GM12878 (cell line): ENCODE measurements at regions not wholly inside any gene's neighbourhood (a gene's known extent, or its start where the extent isn't known, plus 50 kb on each side); places are given as distances from the start of the nearest gene placed in this dataset.

ENCODE experiments used
- ATAC-seq: fragments of 200-7000 bp; cut with Tn5 transposase; 3 replicates; pipeline ENCODE4 v1.9.1; 2020; ENCODE audit warnings: mild to moderate bottlenecking, moderate library complexity
- BruUV-seq: library from RNA; stranded (reverse); fragments of 400-500 nt; replicated peaks from 2 replicates; lab custom pipeline; 2021; lab: Mats Ljungman, UMichigan
- CTCF ChIA-PET: fragments of 300-600 bp; sonication (Branson Sonifier 250); formaldehyde crosslinking; extraction: SDS; loops from one replicate; lab custom pipeline; 2021; ENCODE audit warnings: inconsistent platforms; lab: Yijun Ruan, JAX
- POLR2A ChIA-PET: fragments of 350-600 bp; formaldehyde crosslinking; extraction: SDS; loops from one replicate; lab custom pipeline; 2021; ENCODE audit warnings: inconsistent platforms; lab: Charles Lee
- RAD21 ChIA-PET: fragments of 300-600 bp; sonication (Branson Sonifier 250); formaldehyde crosslinking; loops from one replicate; lab custom pipeline; 2023; ENCODE audit warnings: antibody characterized with exemption; ENCODE audit not compliant: unreplicated experiment; lab: Charles Lee
- SMC1A ChIA-PET: fragments of 300-600 bp; sonication (Branson Sonifier 250); formaldehyde crosslinking; loops from one replicate; lab custom pipeline; 2023; ENCODE audit not compliant: unreplicated experiment, uncharacterized antibody; lab: Charles Lee
- DNase-seq: peaks from one replicate; pipeline ENCODE4 v3.0.0-alpha.2; 2011; ENCODE audit warnings: low read depth, low spot score
- FAIRE-seq: peaks from 3 replicates; lab custom pipeline; 2011; peaks lifted over from hg19 to GRCh38; lab: Jason Lieb, UNC
- H2AFZ ChIP-seq: 2 replicates; pipeline ENCODE4 v1.6.0; 2011; ENCODE audit warnings: low read depth, low read length, control low read depth; ENCODE audit not compliant: control insufficient read depth
- H3K27ac ChIP-seq: 2 replicates; pipeline ENCODE4 v1.5.1; 2011; ENCODE audit warnings: control low read depth; ENCODE audit not compliant: control insufficient read depth, insufficient read depth
- H3K27me3 ChIP-seq, 2 experiments: replicated peaks in 1 of 2; 2 replicates each; pipeline versions ENCODE4 v1.6.0 to v1.6.1; 2011; ENCODE audit warnings: low read length in 1 of 2; ENCODE audit not compliant: control insufficient read depth in 2 of 2, insufficient read depth in 2 of 2
- H3K36me3 ChIP-seq, 2 experiments: 2 replicates each; pipeline ENCODE4 v1.5.1; 2011; ENCODE audit warnings: low read length in 1 of 2; ENCODE audit not compliant: control insufficient read depth in 2 of 2, insufficient read depth in 2 of 2
- H3K4me1 ChIP-seq: 2 replicates; pipeline ENCODE4 v1.6.1; 2011; ENCODE audit warnings: mild to moderate bottlenecking, low read length, moderate library complexity, mixed read lengths; ENCODE audit not compliant: control insufficient read depth, insufficient read depth
- H3K4me2 ChIP-seq: 2 replicates; pipeline ENCODE4 v1.6.0; 2011; ENCODE audit warnings: control low read depth; ENCODE audit not compliant: control insufficient read depth, insufficient read depth
- H3K4me3 ChIP-seq: fragments of 200-600 bp; sonication (generic); 2 replicates; pipeline ENCODE4 v1.5.1; 2016
- H3K79me2 ChIP-seq: 2 replicates; pipeline ENCODE4 v1.6.0; 2011; ENCODE audit warnings: low read length; ENCODE audit not compliant: control insufficient read depth, insufficient read depth
- H3K9ac ChIP-seq: 2 replicates; pipeline ENCODE4 v1.8.0; 2011; ENCODE audit warnings: low read length, control low read depth, mixed read lengths; ENCODE audit not compliant: control insufficient read depth, insufficient read depth
- H3K9me3 ChIP-seq: replicated peaks from 3 replicates; pipeline ENCODE4 v1.5.1; 2011; ENCODE audit warnings: mild to moderate bottlenecking, low read length; ENCODE audit not compliant: control insufficient read depth, insufficient read depth
- H4K20me1 ChIP-seq: 2 replicates; pipeline ENCODE4 v1.6.0; 2011; ENCODE audit not compliant: control insufficient read depth, insufficient read depth
- MTA3 ChIP-seq: IDR thresholded peaks from 2 replicates; pipeline ENCODE4 v1.6.1; 2012; ENCODE audit warnings: low read length, inconsistent platforms, borderline replicate concordance
- RFX5 ChIP-seq: IDR thresholded peaks from 2 replicates; pipeline ENCODE4 v1.6.1; 2011; ENCODE audit warnings: low read depth, low read length, improper control_type of control experiment
- SUPT20H ChIP-seq: IDR thresholded peaks from 2 replicates; pipeline ENCODE4 v1.6.1; 2011; ENCODE audit warnings: low read depth, mild to moderate bottlenecking, low read length, moderate library complexity, borderline replicate concordance; ENCODE audit not compliant: control insufficient read depth
- TAF1 ChIP-seq: IDR thresholded peaks from 2 replicates; pipeline ENCODE4 v1.6.1; 2011; ENCODE audit warnings: mild to moderate bottlenecking, low read depth, low read length, borderline replicate concordance
- ZZZ3 ChIP-seq: IDR thresholded peaks from 2 replicates; pipeline ENCODE4 v1.6.1; 2011; ENCODE audit warnings: low read depth; ENCODE audit not compliant: control insufficient read depth, insufficient read length
- WGBS: methylation state at CpG from one replicate; pipeline ENCODE4 v1.1.6; 2016; ENCODE audit warnings: low lambda C conversion rate; ENCODE audit not compliant: insufficient replicate concordance, insufficient coverage; ENCODE audit errors: missing lambda C conversion rate; 5-methylcytosine and 5-hydroxymethylcytosine counted together
- in situ Hi-C: fragments of 300-500 bp; cut with MboI; formaldehyde crosslinking; loops from 9 replicates; pipeline ENCODE4 v1.14.3; 2018; ENCODE audit warnings: mixed read lengths
- intact Hi-C: fragments of 100-400 bp; cut with micrococcal nuclease; formaldehyde crosslinking; loops from one replicate; pipeline ENCODE4 v1.14.2; 2022; ENCODE audit not compliant: unreplicated experiment
- TF ChIP-seq, protein P1 (sequence below): fragments of 450-650 bp; IDR thresholded peaks from 2 replicates; pipeline ENCODE4 v1.6.1; 2017; ENCODE audit warnings: mild to moderate bottlenecking, moderate library complexity

- TF ChIP-seq, protein P1, sequence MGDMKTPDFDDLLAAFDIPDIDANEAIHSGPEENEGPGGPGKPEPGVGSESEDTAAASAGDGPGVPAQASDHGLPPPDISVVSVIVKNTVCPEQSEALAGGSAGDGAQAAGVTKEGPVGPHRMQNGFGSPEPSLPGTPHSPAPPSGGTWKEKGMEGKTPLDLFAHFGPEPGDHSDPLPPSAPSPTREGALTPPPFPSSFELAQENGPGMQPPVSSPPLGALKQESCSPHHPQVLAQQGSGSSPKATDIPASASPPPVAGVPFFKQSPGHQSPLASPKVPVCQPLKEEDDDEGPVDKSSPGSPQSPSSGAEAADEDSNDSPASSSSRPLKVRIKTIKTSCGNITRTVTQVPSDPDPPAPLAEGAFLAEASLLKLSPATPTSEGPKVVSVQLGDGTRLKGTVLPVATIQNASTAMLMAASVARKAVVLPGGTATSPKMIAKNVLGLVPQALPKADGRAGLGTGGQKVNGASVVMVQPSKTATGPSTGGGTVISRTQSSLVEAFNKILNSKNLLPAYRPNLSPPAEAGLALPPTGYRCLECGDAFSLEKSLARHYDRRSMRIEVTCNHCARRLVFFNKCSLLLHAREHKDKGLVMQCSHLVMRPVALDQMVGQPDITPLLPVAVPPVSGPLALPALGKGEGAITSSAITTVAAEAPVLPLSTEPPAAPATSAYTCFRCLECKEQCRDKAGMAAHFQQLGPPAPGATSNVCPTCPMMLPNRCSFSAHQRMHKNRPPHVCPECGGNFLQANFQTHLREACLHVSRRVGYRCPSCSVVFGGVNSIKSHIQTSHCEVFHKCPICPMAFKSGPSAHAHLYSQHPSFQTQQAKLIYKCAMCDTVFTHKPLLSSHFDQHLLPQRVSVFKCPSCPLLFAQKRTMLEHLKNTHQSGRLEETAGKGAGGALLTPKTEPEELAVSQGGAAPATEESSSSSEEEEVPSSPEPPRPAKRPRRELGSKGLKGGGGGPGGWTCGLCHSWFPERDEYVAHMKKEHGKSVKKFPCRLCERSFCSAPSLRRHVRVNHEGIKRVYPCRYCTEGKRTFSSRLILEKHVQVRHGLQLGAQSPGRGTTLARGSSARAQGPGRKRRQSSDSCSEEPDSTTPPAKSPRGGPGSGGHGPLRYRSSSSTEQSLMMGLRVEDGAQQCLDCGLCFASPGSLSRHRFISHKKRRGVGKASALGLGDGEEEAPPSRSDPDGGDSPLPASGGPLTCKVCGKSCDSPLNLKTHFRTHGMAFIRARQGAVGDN: no peak
- no peak for TF ChIP-seq TAF1
Observed at GRCh38 chr2:128399690-128400291, 81.1 kb upstream of the HS6ST1 start (continued).

GRCh38 chr2:128401680-128402079, 83.0 kb upstream of the HS6ST1 start:
- POLR2A ChIA-PET: no interaction called here
- CTCF ChIA-PET: no interaction called here
- Histone ChIP-seq H3K27ac (no peak overlapping the region), H3K9me3 (no peaks in the 10 kb centered on the region), H2AFZ (no peak overlapping the region), H4K20me1 (no peaks in the 10 kb centered on the region)
- TF ChIP-seq MTA3: no peak
- TF ChIP-seq SUPT20H: no peak
- no peak for TF ChIP-seq RFX5
- TF ChIP-seq ZZZ3: no peak
- TF ChIP-seq, all 136 proteins: peak for 0
- RAD21 ChIA-PET: no interaction called here
- no peaks in the 10 kb centered on the region for H3K36me3 ChIP-seq
- DNase-seq (no peak), FAIRE-seq (no peak), ATAC-seq (no peak)
- SMC1A ChIA-PET: no interaction called here
- no peak overlapping the region for H3K4me2 ChIP-seq
- WGBS: 65% methylated on average over 8 of the region's 8 CpGs
- no peaks in the 10 kb centered on the region for H3K79me2 ChIP-seq
- intact Hi-C loops (no loop called here), in situ Hi-C loops (no loop called here)
- H3K4me3 ChIP-seq: no peak overlapping the region
- H3K9ac ChIP-seq: no peak overlapping the region
- no TSS peak for BruUV-seq
- H3K4me1 ChIP-seq: no peaks in the 10 kb centered on the region
- peaks cover 0 to 3% of the 10 kb centered on the region in 2 experiments; a peak in 1 of 4 replicates for H3K27me3 ChIP-seq
